Activated B cell treated with CpG ODN at 0.5 μM for 24 hours (primary cell): ENCODE measurements at regions not wholly inside any gene's neighbourhood (a gene's known extent, or its start where the extent isn't known, plus 50 kb on each side); places are given as distances from the start of the nearest gene placed in this dataset.

Source experiments
- ATAC-seq: fragments of 200-7000 bp; cut with Tn5 transposase; one replicate; pipeline ENCODE4 v1.10.0; 2021; ENCODE audit warnings: low read depth, mild to moderate bottlenecking, moderate library complexity
- CTCF ChIA-PET: fragments of 350-600 bp; sonication (Branson Sonifier 250); formaldehyde crosslinking; loops from one replicate; lab custom pipeline; 2021; ENCODE audit warnings: antibody characterized with exemption; lab: Charles Lee
- POLR2A ChIA-PET: fragments of 350-600 bp; sonication (Branson Sonifier 250); formaldehyde crosslinking; loops from one replicate; lab custom pipeline; 2021; ENCODE audit warnings: antibody characterized with exemption; lab: Charles Lee
- DNase-seq: peaks from one replicate; pipeline ENCODE4 v3.0.0; 2022
- H3K27ac Mint-ChIP-seq: one replicate; pipeline ENCODE4 v1.8.0; 2020; ENCODE audit warnings: mixed read lengths
- H3K27me3 Mint-ChIP-seq: one replicate; pipeline ENCODE4 v1.8.0; 2021; ENCODE audit warnings: mixed read lengths
- H3K36me3 Mint-ChIP-seq: one replicate; pipeline ENCODE4 v1.8.0; 2021; ENCODE audit warnings: low read depth, mixed read lengths
- H3K4me1 Mint-ChIP-seq: one replicate; pipeline ENCODE4 v1.8.0; 2021; ENCODE audit warnings: mixed read lengths
- H3K4me3 Mint-ChIP-seq: one replicate; pipeline ENCODE4 v1.8.0; 2020; ENCODE audit warnings: mild to moderate bottlenecking, mixed read lengths
- H3K9me3 Mint-ChIP-seq: one replicate; pipeline ENCODE4 v1.8.0; 2020; ENCODE audit warnings: mixed read lengths
- CTCF ChIP-seq: fragments of 200-600 bp; IDR thresholded peaks from one replicate; pipeline ENCODE4 v1.8.0; 2022; ENCODE audit warnings: antibody characterized with exemption, mild to moderate bottlenecking
- intact Hi-C: fragments of 100-400 bp; cut with micrococcal nuclease; formaldehyde crosslinking; loops from one replicate; pipeline ENCODE4 v1.15.1; 2024

- ChIA-PET CTCF (no interaction called here), POLR2A (no interaction called here)
- Mint-ChIP-seq H3K4me3 (no peak overlapping the region), H3K4me1 (no peaks in the 10 kb centered on the region), H3K27ac (no peak overlapping the region), H3K36me3 (no peaks in the 10 kb centered on the region), H3K27me3 (no peaks in the 10 kb centered on the region), H3K9me3 (no peaks in the 10 kb centered on the region)
- intact Hi-C loops: no loop called here
- ATAC-seq (no peak), DNase-seq (no peak)
- no peak for TF ChIP-seq CTCF
Measured at GRCh38 chr12:63326260-63326659, 175.3 kb upstream of the AVPR1A start.

GRCh38 chr12:63325757-63326156 is 174.8 kb upstream of the AVPR1A start:
- TF ChIP-seq CTCF: no peak
- Mint-ChIP-seq H3K27ac (no peak overlapping the region), H3K9me3 (no peaks in the 10 kb centered on the region), H3K4me3 (no peak overlapping the region), H3K27me3 (no peaks in the 10 kb centered on the region), H3K36me3 (no peaks in the 10 kb centered on the region), H3K4me1 (no peaks in the 10 kb centered on the region)
- ATAC-seq: no peak
- CTCF ChIA-PET: no interaction called here
- intact Hi-C loops: no loop called here
- no peak for DNase-seq
- POLR2A ChIA-PET: no interaction called here

- H3K9me3 Mint-ChIP-seq: no peaks in the 10 kb centered on the region
- no peaks in the 10 kb centered on the region for H3K27me3 Mint-ChIP-seq
- ChIA-PET POLR2A (no interaction called here), CTCF (no interaction called here)
- DNase-seq (no peak), ATAC-seq (no peak)
- intact Hi-C loops: no loop called here
- no peaks in the 10 kb centered on the region for H3K4me1 Mint-ChIP-seq
- no peak overlapping the region for H3K27ac Mint-ChIP-seq
- H3K4me3 Mint-ChIP-seq: no peak overlapping the region
- H3K36me3 Mint-ChIP-seq: no peaks in the 10 kb centered on the region
- no peak for TF ChIP-seq CTCF
Measured at GRCh38 chr12:63323942-63324341, 172.9 kb upstream of the AVPR1A start.

GRCh38 chr12:63321373-63321772 is 170.4 kb upstream of the AVPR1A start:
- no peaks in the 10 kb centered on the region for H3K9me3 Mint-ChIP-seq
- CTCF ChIA-PET: no interaction called here
- H3K4me1 Mint-ChIP-seq: no peaks in the 10 kb centered on the region
- POLR2A ChIA-PET: no interaction called here
- H3K36me3 Mint-ChIP-seq: no peaks in the 10 kb centered on the region
- ATAC-seq (no peak), DNase-seq (no peak)
- no peak overlapping the region for H3K4me3 Mint-ChIP-seq
- no peak overlapping the region for H3K27ac Mint-ChIP-seq
- H3K27me3 Mint-ChIP-seq: no peaks in the 10 kb centered on the region
- intact Hi-C loops: no loop called here
- TF ChIP-seq CTCF: no peak

GRCh38 chr12:63319936-63320633 is 169.1 kb upstream of the AVPR1A start:
- ChIA-PET CTCF (no interaction called here), POLR2A (no interaction called here)
- H3K36me3 Mint-ChIP-seq: no peaks in the 10 kb centered on the region
- H3K27me3 Mint-ChIP-seq: no peaks in the 10 kb centered on the region
- ATAC-seq (no peak), DNase-seq (no peak)
- intact Hi-C loops: no loop called here
- no peaks in the 10 kb centered on the region for H3K4me1 Mint-ChIP-seq
- TF ChIP-seq CTCF: no peak
- no peaks in the 10 kb centered on the region for H3K9me3 Mint-ChIP-seq
- H3K27ac Mint-ChIP-seq: no peak overlapping the region
- H3K4me3 Mint-ChIP-seq: no peak overlapping the region
